ENCODE measurements at regions not wholly inside any gene's neighbourhood (a gene's known extent, or its start where the extent isn't known, plus 50 kb on each side); places are given as distances from the start of the nearest gene placed in this dataset.

GRCh38 chr20:50366270-50367103 lies 143.7 kb upstream of the PTPN1 start:
- DNase-seq, result no peak

- no peak for DNase-seq
Observed at GRCh38 chr20:50367104-50367674, 143.0 kb upstream of the PTPN1 start.

- no peak for DNase-seq
Observed at GRCh38 chr20:50367739-50368375, 142.3 kb upstream of the PTPN1 start.

- DNase-seq, result no peak
Observed at GRCh38 chr20:50368386-50368785, 141.8 kb upstream of the PTPN1 start.

GRCh38 chr20:50368813-50369224 lies 141.4 kb upstream of the PTPN1 start:
- no peak for DNase-seq

- no peak for DNase-seq
Observed at GRCh38 chr20:50369225-50370035, 140.8 kb upstream of the PTPN1 start.

- DNase-seq, result no peak
Observed at GRCh38 chr20:50370036-50370566, 140.1 kb upstream of the PTPN1 start.

GRCh38 chr20:50371878-50372769 lies 138.1 kb upstream of the PTPN1 start:
- no peak for DNase-seq

- DNase-seq, result no peak
Observed at GRCh38 chr20:50372770-50373088, 137.5 kb upstream of the PTPN1 start.

GRCh38 chr20:50373674-50374286 lies 136.4 kb upstream of the PTPN1 start:
- no peak for DNase-seq

GRCh38 chr20:50374541-50375078 lies 135.6 kb upstream of the PTPN1 start:
- DNase-seq, result no peak

GRCh38 chr20:50376179-50376887 lies 133.8 kb upstream of the PTPN1 start:
- DNase-seq, result no peak

- DNase-seq, result no peak
Observed at GRCh38 chr20:50376888-50377459, 133.2 kb upstream of the PTPN1 start.

- DNase-seq, result no peak
Observed at GRCh38 chr20:50378170-50379000, 131.8 kb upstream of the PTPN1 start.

GRCh38 chr20:50379049-50379990 lies 130.9 kb upstream of the PTPN1 start:
- no peak for DNase-seq

- no peak for DNase-seq
Observed at GRCh38 chr20:50379991-50380696, 130.0 kb upstream of the PTPN1 start.

- no peak for DNase-seq
Observed at GRCh38 chr20:50380697-50381040, 129.5 kb upstream of the PTPN1 start.
